GM19328 (cell line): ENCODE measurements at regions not wholly inside any gene's neighbourhood (a gene's known extent, or its start where the extent isn't known, plus 50 kb on each side); places are given as distances from the start of the nearest gene placed in this dataset.

Experiments
- ATAC-seq: cut with Tn5 transposase; IDR thresholded peaks from one replicate; pipeline ENCODE4 v1.9.1; 2021; ENCODE audit warnings: mild to moderate bottlenecking, moderate library complexity; ENCODE audit not compliant: unreplicated experiment

DNA sequence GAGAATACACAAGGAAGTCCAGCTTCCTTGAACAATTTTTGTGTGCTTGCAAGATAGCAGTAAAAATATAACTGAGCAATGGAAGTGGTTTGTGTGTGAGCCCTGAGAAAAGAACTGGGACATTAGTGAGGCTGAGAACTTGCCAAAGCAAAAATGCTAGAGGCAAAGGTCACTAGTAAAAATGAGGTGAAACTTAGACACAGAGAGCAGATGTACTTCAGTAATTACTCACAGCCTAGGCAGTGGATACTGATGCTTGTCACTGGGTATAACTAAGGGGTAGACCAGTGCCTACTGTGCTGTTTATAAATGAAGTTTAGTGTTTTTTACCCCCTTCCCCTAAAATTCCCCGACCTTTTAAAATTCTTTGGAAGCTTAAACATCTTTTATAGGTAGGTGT lies 450.1 kb downstream of the LPIN1 start:
- ATAC-seq = no peak

DNA sequence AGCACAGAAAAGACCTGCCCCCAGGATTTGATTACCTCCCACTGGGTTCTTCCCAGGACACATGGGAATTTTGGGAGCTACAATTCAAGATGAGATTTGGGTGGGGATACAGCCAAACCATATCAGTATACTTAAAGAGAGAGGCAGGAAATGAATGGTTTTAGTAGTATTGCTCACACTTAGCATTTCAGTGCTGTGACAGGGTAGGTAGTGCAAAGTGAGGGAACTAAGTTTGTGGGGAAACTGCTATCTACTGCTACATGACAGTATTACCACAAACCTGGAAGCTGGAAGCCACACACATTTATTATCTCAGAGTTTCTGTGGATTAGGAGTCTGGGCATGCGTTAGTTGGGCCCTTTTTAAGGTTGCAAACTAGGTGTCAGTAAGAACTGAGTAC lies 450.7 kb downstream of the LPIN1 start:
- no peak for ATAC-seq

DNA sequence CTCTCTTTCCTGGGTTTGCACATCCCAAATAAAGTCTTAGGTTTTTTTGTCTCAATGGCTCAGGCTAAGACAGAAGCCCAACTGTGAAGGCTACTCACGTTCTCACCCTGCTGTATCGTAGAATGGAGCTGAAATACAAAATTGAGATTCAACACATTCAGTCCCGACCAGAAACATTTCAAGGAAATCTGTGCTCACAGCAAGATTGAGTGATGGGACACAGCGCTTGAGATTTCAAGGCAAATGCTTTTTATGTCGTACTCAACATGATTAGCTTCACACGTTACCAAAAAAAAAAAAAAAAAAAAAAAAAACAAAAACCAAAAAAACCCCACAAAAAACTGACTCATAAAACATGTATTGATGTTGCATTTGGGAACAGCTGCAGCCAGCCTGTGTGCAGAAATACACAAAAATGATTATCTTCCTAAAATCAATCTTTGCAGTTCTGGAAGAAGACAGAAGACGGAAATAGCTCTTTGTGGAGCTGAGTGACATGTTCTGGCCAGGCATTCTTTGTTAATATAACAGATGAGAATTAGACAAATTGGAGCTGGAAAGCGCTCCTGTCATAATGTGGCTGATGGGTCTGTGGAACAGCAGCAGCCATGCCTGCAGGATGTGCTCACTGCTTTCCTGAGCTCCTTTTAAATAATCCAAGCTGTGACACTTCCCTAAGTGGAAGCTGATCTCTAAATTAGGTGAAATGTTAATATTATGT lies 453.2 kb downstream of the LPIN1 start:
- no peak for ATAC-seq

DNA sequence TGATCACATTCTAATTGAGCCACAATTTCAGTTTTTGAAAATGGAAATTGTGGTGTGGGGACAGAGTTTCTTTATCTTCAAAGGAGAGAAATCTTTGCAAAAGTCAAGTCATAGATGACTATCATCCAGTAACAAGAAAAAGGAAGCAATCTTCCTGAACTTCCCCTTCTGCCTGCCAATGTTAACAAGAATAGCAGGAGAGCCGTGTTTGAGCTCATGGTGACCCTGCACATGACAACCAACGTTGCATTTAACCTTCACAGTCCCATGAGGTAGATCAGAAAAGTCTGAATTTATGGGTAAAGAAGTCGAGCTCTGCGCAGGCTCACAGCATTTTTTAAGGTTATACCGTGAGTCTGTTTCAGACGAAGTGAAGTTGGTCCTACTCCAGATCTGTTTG lies 454.9 kb downstream of the LPIN1 start:
- no peak for ATAC-seq

DNA sequence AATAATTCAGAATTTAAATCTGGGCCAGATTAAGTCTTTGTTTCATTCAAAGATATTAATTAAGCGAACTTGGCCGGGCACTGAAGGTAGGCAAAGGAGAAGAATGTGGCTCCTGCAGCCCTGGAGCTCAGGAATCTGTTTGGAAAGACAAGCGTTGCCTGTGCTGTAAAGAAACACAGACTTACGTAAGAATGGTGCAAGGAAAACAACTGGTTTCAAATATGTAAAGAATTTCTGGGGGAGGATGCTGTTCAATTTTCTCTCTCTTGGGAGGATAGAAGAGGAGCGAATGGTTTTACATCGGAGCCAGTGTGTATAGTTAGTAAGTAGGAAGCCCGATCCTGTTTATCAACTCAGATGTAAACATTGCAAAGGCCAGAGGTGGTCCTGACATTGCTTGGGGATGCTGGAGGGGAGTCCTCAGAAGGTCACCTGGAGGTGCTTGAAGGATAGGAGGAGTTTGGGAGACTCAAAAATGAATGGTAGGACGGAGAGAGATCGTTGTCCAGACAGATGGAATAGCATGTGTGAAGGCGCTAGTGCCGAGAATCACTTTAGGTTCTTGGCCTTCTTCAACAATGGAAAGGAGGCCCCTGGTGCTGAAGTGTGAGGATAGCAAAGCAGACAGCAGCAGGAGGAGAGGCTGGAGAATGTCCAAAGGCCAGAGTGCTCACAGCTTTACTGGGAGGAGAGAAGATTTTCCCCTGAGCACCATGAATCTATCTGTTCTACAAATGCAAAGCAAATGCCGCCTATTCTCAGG lies 456.1 kb downstream of the LPIN1 start:
- no peak for ATAC-seq

DNA sequence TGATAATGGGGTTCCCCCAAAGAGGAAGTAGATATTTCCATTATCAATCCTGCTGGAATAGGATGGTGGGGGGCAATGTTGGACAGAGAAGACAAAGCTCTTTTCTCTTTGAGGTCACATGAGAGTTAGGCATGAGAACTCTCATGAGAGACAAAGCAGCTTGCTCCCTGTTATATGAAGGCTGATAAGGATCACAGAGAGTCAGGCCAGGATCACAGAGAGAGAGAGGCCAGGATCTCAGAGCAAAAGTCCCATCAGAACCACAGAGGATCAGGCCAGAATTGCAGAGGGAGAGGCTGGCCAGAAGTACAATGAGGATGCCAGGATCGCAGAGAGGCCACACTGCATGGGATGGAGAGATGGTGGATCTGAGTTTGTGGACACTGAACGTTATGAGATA lies 457.1 kb downstream of the LPIN1 start:
- no peak for ATAC-seq

DNA sequence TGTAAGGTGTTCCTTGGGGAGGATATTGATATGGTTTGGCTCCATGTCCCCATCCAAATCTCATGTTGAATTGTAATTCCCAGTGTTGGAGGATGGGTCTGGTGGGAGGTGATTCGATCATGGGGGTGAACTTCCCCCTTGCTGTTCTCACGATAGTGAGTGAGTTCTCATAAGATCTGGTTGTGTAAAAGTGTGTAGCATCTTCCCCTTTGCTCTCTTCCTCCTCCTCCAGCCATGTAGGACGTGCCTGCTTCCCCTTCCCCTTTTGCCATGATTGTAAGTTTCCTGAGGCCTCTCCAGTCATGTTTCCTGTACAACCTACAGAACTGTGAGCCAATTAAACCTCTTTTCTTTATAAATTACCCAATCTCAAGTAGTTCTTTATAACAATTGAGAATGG lies 458.7 kb downstream of the LPIN1 start:
- ATAC-seq = no peak

DNA sequence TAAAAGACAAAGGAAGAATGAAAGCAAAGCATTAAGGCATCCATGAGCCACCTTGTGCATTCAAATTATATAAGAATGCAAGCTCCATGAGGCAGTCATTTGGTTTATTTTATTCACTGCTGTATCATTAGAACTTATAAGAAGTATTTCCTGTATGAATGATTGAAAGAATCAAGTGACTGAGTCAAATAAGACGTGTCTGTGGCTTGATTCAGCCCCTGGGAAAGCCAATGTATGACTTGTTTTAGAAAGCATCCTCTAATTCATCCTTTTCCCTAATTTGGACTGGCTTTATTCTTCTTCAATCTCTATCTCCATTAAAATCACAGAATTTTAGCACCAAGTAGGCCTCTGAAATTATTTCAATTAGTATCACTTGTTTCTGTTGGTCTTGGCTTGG lies 461.1 kb downstream of the LPIN1 start:
- ATAC-seq = no peak

DNA sequence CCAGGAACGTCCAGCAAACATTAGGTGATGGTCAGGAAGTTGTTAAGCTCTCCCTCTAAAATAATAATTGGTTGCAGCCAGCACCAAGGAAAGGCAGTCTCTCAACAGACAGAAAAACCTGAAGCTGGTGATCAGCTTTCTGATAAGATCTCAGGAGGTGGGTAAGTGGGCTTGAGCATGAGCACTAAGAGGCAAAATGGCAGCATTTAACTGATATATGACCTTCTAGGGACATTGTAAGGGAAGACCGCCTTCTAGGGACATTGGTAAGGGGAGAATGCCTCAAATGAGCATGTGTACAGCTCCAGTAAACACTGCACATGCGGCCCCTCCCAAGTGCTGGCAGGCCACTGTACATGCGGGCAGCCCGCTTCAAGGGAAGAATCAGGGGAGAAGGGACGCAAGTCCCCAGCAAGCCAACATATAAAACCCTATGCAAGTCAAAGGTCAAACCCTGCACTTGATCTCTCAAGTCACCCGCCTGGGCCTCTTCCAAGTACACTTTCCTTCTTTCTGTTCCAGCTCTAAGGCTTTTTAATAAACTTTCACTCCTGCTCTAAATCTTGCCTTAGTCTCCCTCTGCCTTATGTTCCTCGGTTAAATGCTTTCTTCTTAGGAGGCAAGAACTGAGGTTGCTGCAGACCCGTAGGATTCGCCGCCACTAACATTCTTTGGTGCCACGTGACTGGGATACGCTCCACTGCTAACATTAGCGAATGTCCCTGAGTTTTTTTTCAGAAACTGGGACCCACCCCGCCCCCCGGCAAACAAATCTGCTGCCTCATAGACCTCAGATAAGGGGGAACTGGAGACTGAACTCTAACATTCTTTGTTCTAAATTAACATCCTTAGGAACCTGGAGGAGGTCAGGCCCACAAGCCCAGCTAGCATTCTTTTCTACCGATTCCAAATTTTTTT lies 463.8 kb downstream of the LPIN1 start:
- no peak for ATAC-seq

DNA sequence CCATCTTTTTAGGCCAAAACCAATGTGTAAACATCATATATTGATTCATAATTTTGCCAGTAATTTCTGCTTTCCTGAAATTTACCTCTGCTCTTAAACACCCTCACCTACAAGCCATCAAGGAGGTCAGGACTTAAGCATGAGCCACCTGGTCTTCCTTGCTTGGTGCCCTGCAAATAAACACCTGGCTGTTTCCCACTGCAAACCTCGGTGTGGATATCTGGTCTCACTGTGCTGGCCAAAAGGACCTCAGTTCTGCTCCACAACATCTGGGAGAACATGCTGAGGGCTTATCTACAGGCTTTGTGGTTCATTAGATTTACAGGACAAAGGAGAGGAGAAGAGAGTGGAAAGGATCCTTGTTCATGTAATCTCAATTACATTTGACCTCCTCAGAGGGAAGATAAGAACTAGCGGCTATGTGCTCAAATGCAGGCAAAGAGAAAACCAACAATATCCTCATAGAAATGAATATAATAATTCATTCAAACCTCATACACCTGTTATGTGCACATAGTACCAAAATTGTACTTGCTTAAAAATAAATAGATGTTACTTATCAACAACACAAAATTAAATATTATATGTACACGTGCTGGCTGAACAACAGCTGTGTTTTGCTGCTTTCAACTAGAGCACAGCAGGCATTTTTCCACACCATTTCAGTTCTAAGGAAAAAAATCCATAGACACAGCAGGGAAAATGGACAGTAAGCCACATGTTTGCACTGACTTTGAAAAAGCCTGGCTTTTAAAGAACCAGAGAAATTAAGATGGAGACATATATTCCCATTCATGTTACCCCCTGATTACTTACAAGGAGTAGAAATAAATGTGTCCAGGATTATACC lies 465.1 kb downstream of the LPIN1 start:
- no peak for ATAC-seq

DNA sequence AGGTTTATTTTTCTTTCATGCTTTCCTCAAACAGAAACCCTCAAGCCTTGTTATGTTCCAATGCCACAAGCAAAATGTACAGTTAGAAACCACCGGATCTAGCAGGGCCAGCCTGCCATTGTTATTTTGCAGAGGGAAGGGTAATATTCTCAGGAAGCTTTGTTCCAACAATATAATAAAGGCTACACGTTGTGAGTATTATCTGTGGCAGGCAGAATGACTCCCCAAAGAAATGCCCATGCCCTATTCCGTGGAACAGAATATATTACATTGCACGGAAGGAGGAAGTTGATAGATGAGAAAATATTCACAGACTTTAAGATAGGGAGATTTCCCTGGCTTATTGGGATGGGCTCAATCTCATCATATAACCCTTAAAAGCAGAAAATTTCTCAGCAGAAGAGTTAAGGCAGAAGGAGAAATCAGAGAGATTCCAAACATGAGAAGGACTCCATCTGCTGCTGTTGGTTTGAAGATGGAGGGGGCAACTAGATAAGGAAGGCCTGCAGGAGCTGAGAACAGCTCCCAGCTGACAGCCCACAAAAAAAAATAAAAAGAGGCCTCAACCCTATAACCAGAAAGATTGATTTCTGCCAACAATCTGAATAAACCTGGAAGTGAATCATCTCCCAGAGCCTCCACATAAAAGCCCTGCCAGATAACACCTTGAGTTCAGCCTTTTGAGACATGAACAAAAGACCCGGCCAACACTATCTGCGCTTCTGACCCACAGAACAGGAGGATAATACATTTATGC lies 466.6 kb downstream of the LPIN1 start:
- no peak for ATAC-seq

DNA sequence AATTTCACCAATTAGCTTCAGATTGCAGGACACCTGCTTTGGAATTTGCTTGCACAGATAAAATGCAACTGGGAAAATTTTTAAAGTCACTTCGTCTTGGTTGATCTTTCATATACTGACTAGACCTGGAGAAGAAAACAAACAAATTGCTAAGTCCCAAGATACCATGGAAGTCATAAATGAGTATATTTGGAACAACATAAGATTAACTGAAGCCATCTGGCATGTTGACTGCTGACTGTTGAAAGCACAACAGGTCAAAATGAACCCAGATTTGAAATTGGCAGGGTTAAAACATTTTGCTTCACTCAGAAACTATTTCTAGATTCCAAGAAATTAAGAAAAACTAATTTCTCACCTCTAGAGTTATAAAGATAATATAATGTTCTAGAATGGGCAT lies 470.7 kb downstream of the LPIN1 start:
- no peak for ATAC-seq

DNA sequence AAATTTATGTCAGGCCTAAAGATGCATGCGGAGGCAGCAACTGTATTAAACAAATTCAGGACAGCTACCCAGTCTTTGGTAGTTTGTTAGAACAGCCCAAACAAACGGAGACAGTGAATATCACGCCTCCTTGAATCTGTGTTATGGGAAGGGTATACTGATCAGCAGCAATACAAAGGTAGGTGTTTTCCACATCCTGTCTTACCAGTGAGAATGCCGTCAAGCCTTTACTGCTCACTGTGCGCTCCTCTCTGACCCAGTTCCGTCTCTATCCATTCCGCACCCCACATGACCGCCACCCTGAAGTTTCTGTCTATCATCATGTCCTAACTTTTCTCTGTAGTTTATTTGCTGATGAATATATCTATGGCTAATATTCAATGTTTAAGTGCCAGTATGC lies 473.3 kb downstream of the LPIN1 start:
- no peak for ATAC-seq

DNA sequence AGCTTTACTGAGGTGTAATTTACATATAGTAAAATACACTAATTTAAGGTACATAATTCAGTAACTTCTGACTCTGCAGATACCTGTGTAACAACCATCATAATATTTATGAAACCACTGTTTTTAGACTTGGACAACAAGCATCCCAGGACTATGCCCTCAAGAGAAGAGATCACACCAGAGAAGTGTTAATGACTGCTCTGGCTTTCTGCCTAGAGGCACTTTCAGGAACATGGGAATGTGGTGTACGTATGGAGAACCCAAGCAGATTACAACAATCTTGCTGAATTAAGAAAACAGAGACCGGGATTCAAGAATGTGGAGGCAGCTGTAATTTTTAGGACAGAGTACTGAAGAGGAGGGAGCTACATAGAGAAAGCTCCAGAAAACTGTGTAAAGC lies 475.2 kb downstream of the LPIN1 start:
- no peak for ATAC-seq

DNA sequence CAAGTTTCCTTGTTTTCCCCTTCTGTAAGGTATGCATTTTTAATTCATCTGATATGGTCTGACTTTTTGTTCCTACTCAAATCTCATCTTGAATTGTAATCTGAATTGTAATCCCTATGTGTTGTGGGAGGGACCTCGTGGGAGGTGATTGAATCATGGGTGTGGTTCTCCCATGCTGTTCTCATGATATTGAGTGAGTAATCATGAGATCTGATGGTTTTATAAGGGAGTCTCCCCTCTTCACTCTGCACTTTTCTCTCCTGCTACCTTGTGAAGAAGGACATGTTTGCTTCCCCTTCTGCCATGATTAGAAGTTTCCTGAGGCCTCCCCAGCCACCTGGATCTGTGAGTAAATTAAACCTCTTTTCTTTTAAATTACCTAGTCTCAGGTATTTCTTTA lies 476.1 kb downstream of the LPIN1 start:
- no peak for ATAC-seq

DNA sequence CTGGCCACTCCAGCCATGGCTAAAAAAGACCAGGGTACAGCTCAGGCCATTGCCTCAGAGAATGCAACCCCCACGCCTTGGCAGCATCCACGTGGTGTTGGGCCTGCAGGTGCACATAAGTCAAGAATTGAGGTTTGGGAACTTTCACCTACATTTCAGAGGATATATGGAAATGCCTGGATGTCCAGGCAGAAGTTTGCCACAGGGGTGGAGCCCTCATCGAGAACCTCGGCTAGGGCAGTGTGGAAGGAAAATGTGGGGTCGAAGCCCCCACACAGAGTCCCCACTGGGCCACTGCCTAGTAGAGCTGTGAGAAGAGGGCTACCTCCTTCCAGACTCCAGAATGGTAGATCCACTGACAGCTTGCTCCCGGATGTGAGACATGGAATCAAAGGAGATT lies 477.3 kb downstream of the LPIN1 start:
- no peak for ATAC-seq

DNA sequence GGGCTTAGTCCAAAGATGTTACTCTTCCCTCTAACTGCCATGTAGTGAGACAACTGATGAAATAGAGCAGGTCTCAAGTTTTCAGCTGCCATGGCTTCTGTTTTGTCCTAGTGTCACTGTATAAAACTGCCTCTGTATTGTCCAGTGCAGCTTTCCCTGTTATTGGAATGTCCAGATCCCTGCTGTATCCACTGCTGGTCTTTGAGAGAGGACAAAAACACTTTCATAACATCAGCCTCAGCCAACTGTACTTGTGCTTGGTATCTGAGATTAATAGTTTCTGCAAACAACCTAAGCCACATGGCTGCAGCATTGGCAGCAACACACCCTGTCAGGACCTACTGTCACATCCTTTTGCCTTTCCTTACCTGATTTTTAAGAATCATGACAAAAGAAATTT lies 480.2 kb downstream of the LPIN1 start:
- no peak for ATAC-seq

DNA sequence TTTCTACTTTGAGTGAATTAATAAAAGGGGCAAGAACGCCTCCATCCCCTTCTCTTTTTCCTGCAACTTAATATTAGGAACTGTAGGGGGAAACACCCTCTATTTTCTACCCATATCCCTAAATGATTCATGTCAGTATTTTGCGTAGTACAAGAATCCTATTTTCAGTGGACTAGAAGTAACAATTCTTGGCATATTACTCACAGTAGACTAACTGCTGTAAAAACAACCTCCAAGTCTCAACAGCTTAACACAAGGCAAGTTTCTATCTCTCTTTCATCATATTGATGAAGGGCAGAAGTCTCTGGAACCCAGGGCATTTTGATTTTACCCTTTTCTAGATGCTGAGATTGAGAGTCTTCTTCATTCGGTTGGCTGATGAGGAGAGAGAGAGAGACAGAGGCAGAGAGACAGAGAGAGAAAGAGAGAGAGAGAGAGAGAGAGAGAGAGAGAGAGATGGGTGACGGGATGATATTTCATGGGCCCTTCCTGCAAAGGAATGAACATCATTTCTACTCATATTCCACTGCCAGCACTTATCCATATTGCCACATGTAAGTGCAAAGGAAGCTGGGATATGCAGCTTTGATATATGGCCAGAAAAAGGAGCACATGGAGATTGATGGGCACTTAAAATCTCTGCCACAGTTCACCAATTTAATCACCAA lies 481.6 kb downstream of the LPIN1 start:
- ATAC-seq = no peak

DNA sequence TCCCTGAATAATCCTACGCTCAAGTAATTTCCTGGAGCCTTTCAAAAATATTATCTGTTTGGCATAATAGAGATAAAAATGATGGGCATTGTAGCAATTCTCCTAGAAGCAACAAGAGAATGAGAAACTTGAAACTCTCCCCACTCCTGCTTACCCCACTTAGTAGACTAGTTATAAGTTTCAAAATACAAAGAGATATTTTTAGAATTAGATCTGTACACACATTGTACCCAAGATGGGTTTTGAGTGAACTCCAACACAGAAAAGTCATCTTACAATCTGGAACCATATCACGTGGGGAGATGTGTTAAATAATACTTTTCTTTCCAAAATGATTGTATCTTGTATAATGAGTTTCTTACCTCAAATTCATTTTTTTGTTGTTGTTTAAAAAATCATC lies 484.9 kb downstream of the LPIN1 start:
- no peak for ATAC-seq
